ENCODE measurements at regions not wholly inside any gene's neighbourhood (a gene's known extent, or its start where the extent isn't known, plus 50 kb on each side); places are given as distances from the start of the nearest gene placed in this dataset.
A peak's percentile ranks its signal among the peaks of the same experiment; 100 is the strongest.
"Not testable (repeated sequence)": the region's sequence is repeated elsewhere in the genome, so short reads cannot be mapped to it uniquely, and the experiment has no call there.

DNA sequence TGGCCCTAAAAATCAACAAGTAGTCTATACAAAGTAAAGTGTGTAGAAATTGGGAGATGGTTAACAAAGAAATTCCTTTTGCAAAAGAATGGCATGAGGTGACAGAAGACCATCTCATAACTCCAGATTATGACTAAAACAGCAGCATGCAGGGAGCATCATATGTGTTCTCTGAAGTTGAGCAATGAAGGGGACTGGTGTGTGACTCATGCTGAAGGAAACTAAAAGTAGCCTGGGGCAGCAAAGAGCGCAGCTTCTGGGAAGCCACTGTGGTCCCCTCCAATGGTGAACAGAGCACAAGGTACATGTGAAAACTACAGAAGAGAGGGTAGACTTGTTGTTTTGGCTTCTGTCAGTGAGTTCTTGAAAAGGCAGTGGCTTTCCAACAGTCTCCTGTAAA lies 133.4 kb downstream of the MACC1 start:
- H3K27me3 ChIP-seq (ENCODE audit: control insufficient read depth, insufficient read depth, low read length): no peaks in the 10 kb centered on the region
- no peak for DNase-seq
- H3K36me3 ChIP-seq (ENCODE audit: control insufficient read depth, insufficient read depth, low read length): no peaks in the 10 kb centered on the region
- H3K4me1 ChIP-seq (ENCODE audit: control insufficient read depth, insufficient read depth, low read length): no peaks in the 10 kb centered on the region
- no peak overlapping the region for H3K4me3 ChIP-seq (ENCODE audit: low read length)
- no peaks in the 10 kb centered on the region for H3K9me3 ChIP-seq (ENCODE audit: control insufficient read depth, low read depth, low read length)
- H3K27ac ChIP-seq (ENCODE audit: low read length): no peak overlapping the region
- WGBS (ENCODE audit: insufficient coverage, low lambda C conversion rate): no CpG with 5 or more reads among the region's 1 CpG

DNA sequence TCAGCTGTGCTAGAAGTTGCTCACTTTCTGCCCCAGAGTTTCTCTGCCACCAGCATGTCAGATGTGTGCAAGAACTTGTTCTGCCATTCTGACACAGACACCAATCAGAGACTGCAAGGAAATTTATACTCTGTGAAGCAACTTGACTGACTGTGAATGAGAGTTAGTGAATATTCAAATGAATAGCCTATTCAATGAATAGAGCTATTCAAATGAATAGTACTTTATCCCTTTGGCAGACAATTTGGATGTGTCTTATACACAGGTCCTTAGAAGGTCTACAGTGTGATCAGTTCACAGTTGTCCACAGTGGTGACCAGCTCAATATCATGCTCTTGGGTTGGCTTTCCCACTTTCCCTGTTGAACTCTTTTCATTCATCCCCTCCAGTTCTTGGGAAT lies 138.1 kb downstream of the MACC1 start:
- no peak overlapping the region for H3K27ac ChIP-seq (ENCODE audit: low read length)
- H3K4me3 ChIP-seq (ENCODE audit: low read length): no peak overlapping the region
- DNase-seq: no peak
- H3K27me3 ChIP-seq (ENCODE audit: control insufficient read depth, insufficient read depth, low read length): no peaks in the 10 kb centered on the region
- H3K36me3 ChIP-seq (ENCODE audit: control insufficient read depth, insufficient read depth, low read length): no peaks in the 10 kb centered on the region
- no peaks in the 10 kb centered on the region for H3K4me1 ChIP-seq (ENCODE audit: control insufficient read depth, insufficient read depth, low read length)
- no peaks in the 10 kb centered on the region for H3K9me3 ChIP-seq (ENCODE audit: control insufficient read depth, low read depth, low read length)

DNA sequence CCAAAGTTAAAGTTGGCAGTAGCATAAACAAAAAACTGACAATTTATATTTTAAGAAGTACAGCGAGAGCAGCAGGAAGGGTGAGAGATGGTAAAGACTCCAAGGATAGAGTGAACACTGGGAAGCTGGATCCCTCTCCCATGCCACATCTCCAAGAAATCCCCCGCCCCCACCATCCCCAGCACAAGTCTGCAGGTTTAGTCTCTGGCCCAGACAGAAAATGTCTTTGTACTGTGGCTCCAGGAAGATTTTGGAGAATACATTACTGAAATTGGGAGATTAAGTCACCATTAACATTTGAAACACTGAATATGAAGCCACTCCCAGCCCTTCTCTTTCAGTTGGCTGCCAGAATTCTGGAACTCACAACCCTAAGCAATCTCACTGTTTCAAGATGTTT lies 140.3 kb downstream of the MACC1 start:
- H3K9me3 ChIP-seq (ENCODE audit: control insufficient read depth, low read depth, low read length): no peaks in the 10 kb centered on the region
- H3K27ac ChIP-seq (ENCODE audit: low read length): no peak overlapping the region
- DNase-seq: no peak
- H3K27me3 ChIP-seq (ENCODE audit: control insufficient read depth, insufficient read depth, low read length): no peaks in the 10 kb centered on the region
- WGBS (ENCODE audit: insufficient coverage, low lambda C conversion rate): no CpG with 5 or more reads among the region's 2 CpGs
- no peaks in the 10 kb centered on the region for H3K4me1 ChIP-seq (ENCODE audit: control insufficient read depth, insufficient read depth, low read length)
- H3K36me3 ChIP-seq (ENCODE audit: control insufficient read depth, insufficient read depth, low read length): no peaks in the 10 kb centered on the region
- H3K4me3 ChIP-seq (ENCODE audit: low read length): no peak overlapping the region

DNA sequence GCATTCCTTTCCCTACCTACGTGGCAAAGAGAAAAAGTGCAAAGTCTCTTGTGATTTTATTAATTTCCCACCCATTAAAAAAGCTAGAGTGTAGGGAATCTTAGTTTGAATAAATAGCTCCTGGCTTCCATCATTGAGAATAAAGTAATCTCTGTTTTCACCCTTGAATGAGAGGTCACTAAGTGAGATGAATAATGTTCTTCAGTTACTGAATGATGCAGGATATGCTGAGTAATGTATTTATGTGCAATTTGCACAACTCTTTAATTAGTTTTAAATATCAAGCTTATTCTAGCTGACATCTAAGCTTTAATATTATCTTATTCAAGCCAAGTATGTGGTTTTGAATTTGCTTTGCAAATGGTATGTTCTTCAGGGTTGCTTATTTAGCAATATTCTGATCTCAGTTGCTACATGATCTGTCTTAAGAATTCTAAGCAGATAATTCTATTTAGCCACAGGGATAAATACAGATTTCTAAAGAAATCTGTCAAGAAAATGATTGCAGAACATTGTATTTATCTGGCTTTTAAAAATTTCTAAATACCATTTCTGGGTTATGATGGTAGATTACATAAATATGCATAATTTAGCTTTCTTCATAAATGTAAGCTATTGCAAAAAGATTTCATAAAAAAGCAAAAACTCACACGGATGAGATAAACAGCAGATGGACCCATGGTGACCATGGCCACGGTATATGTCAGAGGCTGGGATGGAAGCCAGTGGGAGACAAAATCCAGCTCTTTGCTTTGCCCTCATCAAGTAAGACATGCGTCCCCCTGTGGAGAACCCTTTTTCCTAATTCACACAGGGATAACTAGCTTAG lies 141.0 kb downstream of the MACC1 start:
- H3K27ac ChIP-seq (ENCODE audit: low read length): no peak overlapping the region
- H3K4me3 ChIP-seq (ENCODE audit: low read length): no peak overlapping the region

DNA sequence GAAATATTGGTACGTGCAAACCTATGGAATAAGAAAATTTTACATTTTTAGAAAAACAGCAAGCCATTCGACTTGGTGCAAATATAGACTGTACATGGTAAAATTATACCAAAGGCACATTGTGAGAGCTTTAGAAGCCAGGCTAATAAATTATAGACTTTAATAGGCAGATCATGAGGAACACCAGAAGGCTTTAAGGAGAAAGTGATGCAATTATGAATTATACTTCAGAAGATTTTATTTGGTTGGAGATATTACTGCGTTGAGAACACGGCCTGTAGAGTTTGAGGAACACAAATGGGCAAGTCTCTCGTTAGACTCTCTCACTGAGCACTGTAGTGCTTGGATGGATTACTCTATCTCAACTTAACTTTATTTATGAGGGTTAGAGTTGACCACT lies 141.7 kb downstream of the MACC1 start:
- H3K36me3 ChIP-seq (ENCODE audit: control insufficient read depth, insufficient read depth, low read length): no peaks in the 10 kb centered on the region
- no peak overlapping the region for H3K27ac ChIP-seq (ENCODE audit: low read length)
- H3K4me1 ChIP-seq (ENCODE audit: control insufficient read depth, insufficient read depth, low read length): no peaks in the 10 kb centered on the region
- WGBS (ENCODE audit: insufficient coverage, low lambda C conversion rate): no CpG with 5 or more reads among the region's 5 CpGs
- no peaks in the 10 kb centered on the region for H3K9me3 ChIP-seq (ENCODE audit: control insufficient read depth, low read depth, low read length)
- no peak for DNase-seq
- no peaks in the 10 kb centered on the region for H3K27me3 ChIP-seq (ENCODE audit: control insufficient read depth, insufficient read depth, low read length)
- H3K4me3 ChIP-seq (ENCODE audit: low read length): no peak overlapping the region

More for the DNA sequence above, 141.0 kb downstream of the MACC1 start:
- Histone ChIP-seq H3K9me3 (ENCODE audit: control insufficient read depth, low read depth, low read length) (no peaks in the 10 kb centered on the region), H3K27me3 (ENCODE audit: control insufficient read depth, insufficient read depth, low read length) (no peaks in the 10 kb centered on the region), H3K36me3 (ENCODE audit: control insufficient read depth, insufficient read depth, low read length) (no peaks in the 10 kb centered on the region), H3K4me1 (ENCODE audit: control insufficient read depth, insufficient read depth, low read length) (no peaks in the 10 kb centered on the region)
- WGBS (ENCODE audit: insufficient coverage, low lambda C conversion rate): no CpG with 5 or more reads among the region's 4 CpGs
- DNase-seq: no peak

DNA sequence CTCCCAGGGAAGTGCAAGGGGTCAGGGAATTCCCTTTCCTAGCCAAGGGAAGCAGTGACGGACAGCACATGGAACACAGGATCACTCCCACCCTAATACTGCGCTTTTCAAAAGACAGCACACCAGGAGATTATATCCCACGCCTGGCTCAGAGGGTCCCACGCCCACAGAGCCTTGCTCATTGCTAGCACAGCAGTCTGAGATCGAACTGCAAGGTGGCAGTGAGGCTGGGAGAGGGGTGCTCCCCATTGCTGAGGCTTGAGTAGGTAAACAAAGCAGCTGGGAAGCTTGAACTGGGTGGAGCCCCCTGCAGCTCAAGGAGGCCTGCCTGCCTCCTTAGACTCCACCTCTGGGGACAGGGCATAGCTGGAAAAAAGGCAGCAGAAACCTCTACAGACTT lies 149.2 kb downstream of the MACC1 start:
- WGBS (ENCODE audit: insufficient coverage, low lambda C conversion rate): no CpG with 5 or more reads among the region's 5 CpGs
- H3K27me3 ChIP-seq (ENCODE audit: control insufficient read depth, insufficient read depth, low read length); H3K27ac ChIP-seq (ENCODE audit: low read length); H3K36me3 ChIP-seq (ENCODE audit: control insufficient read depth, insufficient read depth, low read length); H3K4me1 ChIP-seq (ENCODE audit: control insufficient read depth, insufficient read depth, low read length); H3K9me3 ChIP-seq (ENCODE audit: control insufficient read depth, low read depth, low read length); DNase-seq; H3K4me3 ChIP-seq (ENCODE audit: low read length): not testable (repeated sequence)

DNA sequence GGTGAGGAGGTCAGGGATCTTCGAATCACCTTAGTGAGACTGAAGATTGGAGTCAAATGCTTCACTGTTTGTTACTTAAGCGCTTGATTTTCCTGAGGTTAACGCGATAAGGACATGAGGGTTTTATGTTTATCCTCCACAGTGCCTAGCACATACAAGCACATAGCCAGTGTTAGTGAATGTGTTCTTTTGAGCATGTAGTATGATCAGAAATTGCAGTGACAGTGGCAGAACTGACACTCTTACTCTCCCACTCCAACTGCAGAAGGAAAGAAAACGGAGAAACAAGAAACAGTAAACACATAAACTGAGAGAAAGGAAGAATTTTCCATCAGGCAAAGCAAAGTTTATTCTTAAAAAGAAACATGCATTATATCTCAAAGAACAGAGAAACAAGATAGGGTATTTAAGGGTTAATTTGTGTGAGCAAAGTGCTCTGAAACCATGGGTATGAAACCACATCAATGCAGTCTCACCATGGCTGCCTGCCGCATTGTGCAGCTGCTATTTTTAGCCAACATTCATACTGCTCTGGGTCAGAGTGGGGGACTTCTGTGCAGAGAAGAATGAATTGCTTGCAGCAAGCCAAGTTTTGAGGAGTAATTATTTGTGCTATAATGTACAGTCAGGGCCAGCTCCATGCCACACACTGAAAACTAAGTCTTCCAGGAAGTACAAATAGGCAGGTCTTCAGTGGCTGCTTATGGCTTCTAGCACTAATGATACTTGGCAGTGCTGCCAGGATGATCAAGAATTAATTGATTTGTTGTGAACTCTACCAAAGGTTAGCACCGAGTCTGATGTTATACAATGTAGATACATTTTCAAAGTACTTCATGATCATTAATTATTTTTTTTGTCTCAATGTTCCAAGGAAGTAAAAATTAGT lies 152.0 kb downstream of the MACC1 start:
- DNase-seq: peak; percentile 20 to 32
- WGBS (ENCODE audit: insufficient coverage, low lambda C conversion rate): 80% methylated on average over 1 of the region's 7 CpGs
- Histone ChIP-seq H3K27me3 (ENCODE audit: control insufficient read depth, insufficient read depth, low read length) (no peaks in the 10 kb centered on the region), H3K4me1 (ENCODE audit: control insufficient read depth, insufficient read depth, low read length) (no peaks in the 10 kb centered on the region), H3K27ac (ENCODE audit: low read length) (no peak overlapping the region), H3K36me3 (ENCODE audit: control insufficient read depth, insufficient read depth, low read length) (no peaks in the 10 kb centered on the region), H3K4me3 (ENCODE audit: low read length) (no peak overlapping the region), H3K9me3 (ENCODE audit: control insufficient read depth, low read depth, low read length) (no peaks in the 10 kb centered on the region)

DNA sequence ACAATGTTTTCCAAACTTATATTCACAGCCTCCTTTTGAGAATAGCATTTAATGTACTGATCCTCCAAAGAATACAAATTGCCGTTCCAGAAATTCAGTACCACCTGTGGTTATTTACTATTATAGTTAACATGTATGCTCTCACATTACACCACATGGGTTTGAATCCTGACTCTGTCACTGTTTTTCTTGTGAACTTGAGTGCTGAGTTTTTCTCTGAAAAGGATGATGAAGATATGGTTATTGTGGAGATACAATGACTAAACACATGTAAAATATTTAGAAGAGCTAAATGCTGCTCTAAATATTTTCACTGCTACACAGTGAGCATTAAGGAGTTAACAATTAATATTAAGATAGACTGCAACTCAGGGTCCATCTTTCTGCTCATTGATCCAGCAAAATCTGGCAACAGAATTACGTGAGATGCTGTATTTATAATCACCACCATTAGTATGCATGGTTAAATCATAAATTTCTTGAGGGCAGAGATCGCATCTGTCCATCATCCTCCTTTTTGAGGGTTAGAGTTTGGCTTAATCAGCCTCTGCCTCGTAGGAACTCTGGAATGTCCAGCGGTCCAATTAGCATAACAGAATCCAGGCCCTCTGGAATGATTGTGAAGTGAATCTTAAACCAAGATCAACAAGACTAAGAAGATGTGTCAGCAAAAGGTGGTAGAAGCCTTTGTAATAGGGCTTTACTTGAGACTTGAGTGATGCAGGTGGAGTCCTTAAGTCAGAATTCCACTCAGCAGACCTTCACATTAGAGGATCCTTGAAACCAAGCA lies 152.8 kb downstream of the MACC1 start:
- Histone ChIP-seq H3K9me3 (ENCODE audit: control insufficient read depth, low read depth, low read length) (no peaks in the 10 kb centered on the region), H3K36me3 (ENCODE audit: control insufficient read depth, insufficient read depth, low read length) (no peaks in the 10 kb centered on the region), H3K27ac (ENCODE audit: low read length) (no peak overlapping the region), H3K4me1 (ENCODE audit: control insufficient read depth, insufficient read depth, low read length) (no peaks in the 10 kb centered on the region), H3K4me3 (ENCODE audit: low read length) (no peak overlapping the region), H3K27me3 (ENCODE audit: control insufficient read depth, insufficient read depth, low read length) (no peaks in the 10 kb centered on the region)
- no peak for DNase-seq
- WGBS (ENCODE audit: insufficient coverage, low lambda C conversion rate): 100% methylated on average over 1 of the region's 5 CpGs

DNA sequence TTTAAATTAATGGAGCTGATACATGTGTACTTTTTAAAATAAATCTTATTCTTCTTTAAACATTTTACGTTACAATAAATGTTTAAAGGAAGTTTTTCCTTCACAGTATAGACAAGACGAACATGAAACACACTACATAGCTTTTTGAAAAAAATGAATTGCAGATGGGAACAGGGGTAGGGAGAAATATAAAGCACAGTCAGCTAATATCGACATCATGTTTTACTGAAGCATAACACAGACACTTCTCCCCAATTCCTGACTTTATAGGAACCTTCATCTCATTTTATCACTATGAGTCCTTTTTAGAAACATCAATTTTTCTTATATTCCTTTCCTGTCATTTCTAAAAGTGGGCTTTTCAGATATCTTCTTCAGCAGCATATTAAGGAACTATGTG lies 153.5 kb downstream of the MACC1 start:
- Histone ChIP-seq H3K36me3 (ENCODE audit: control insufficient read depth, insufficient read depth, low read length) (no peaks in the 10 kb centered on the region), H3K4me1 (ENCODE audit: control insufficient read depth, insufficient read depth, low read length) (no peaks in the 10 kb centered on the region), H3K27me3 (ENCODE audit: control insufficient read depth, insufficient read depth, low read length) (no peaks in the 10 kb centered on the region), H3K9me3 (ENCODE audit: control insufficient read depth, low read depth, low read length) (no peaks in the 10 kb centered on the region), H3K27ac (ENCODE audit: low read length) (no peak overlapping the region), H3K4me3 (ENCODE audit: low read length) (no peak overlapping the region)
- no peak for DNase-seq
- WGBS (ENCODE audit: insufficient coverage, low lambda C conversion rate): 88% methylated on average over 3 of the region's 3 CpGs

DNA sequence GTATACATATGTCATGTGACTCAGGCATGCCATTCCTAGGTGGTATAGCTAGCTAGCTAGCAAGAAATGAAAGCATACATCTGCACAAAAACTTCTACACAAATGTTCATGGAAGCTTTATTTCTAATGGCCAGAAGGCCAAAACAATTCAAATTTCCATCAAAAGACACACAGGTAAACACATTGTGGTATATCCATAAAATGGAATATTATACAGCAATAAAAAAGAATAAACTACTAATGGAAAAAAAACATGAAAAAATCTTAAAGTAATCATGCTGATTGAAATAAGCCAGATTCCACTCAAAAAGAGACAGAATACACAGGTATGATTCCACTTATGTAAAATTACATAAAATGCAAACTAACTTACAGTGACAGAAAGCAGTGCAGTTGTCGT lies 154.3 kb downstream of the MACC1 start:
- H3K4me3 ChIP-seq (ENCODE audit: low read length): no peak overlapping the region
- no peaks in the 10 kb centered on the region for H3K4me1 ChIP-seq (ENCODE audit: control insufficient read depth, insufficient read depth, low read length)
- no peaks in the 10 kb centered on the region for H3K27me3 ChIP-seq (ENCODE audit: control insufficient read depth, insufficient read depth, low read length)
- no peak overlapping the region for H3K27ac ChIP-seq (ENCODE audit: low read length)
- H3K9me3 ChIP-seq (ENCODE audit: control insufficient read depth, low read depth, low read length): no peaks in the 10 kb centered on the region
- no peak for DNase-seq
- WGBS (ENCODE audit: insufficient coverage, low lambda C conversion rate): 100% methylated on average over 1 of the region's 1 CpG
- H3K36me3 ChIP-seq (ENCODE audit: control insufficient read depth, insufficient read depth, low read length): no peaks in the 10 kb centered on the region
